SK-N-MC (cell line): ENCODE measurements at regions not wholly inside any gene's neighbourhood (a gene's known extent, or its start where the extent isn't known, plus 50 kb on each side); places are given as distances from the start of the nearest gene placed in this dataset.

Source experiments
- EZH2 ChIP-seq: fragments of 200-600 bp; sonication (generic); IDR thresholded peaks from one replicate; pipeline ENCODE4 v1.6.1; 2017; ENCODE audit warnings: antibody characterized with exemption
- FOXP2 ChIP-seq: optimal IDR thresholded peaks from 2 replicates; pipeline ENCODE3; 2011; ENCODE audit warnings: mild to moderate bottlenecking, moderate library complexity; ENCODE audit not compliant: insufficient read depth; ENCODE audit errors: extremely low read length, control extremely low read depth
- POLR2AphosphoS5 ChIP-seq: IDR thresholded peaks from 2 replicates; pipeline ENCODE4 v1.6.1; 2012; ENCODE audit warnings: mild to moderate bottlenecking, low read depth, low read length, borderline replicate concordance

DNA sequence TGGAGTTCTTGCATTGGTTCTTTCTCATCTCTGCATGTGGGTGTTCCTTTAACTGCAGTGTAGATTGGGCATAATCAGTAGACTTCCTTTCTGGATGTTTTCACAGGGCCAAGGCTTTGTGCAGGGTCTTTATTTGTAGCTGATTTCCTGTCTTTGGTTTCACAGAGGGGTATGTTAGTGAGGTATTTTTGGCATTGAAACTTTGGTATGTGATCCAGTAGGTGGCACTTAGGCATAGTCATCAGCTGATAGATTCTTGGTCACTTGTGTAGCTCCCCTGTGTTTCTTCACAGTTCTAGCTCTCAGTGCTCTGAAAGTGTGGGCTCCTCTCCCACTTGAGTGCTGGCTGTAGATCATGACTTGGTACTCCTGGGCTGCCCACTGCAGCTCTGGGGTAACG lies 52.7 kb upstream of the LMO3 start:
- no peak for TF ChIP-seq POLR2AphosphoS5
- no peak for TF ChIP-seq FOXP2
- TF ChIP-seq EZH2 = no peak
